ENCODE measurements at regions not wholly inside any gene's neighbourhood (a gene's known extent, or its start where the extent isn't known, plus 50 kb on each side); places are given as distances from the start of the nearest gene placed in this dataset.
A peak's percentile ranks its signal among the peaks of the same experiment; 100 is the strongest.

GRCh38 chr3:46087871-46088270 lies 60.6 kb upstream of the XCR1 start:
- Histone ChIP-seq H3K4me3 (no peak overlapping the region), H3K27me3 (no peaks in the 10 kb centered on the region), H3K27ac (no peak overlapping the region), H3K4me1 (no peaks in the 10 kb centered on the region), H3K9me3 (no peaks in the 10 kb centered on the region), H3K36me3 (no peaks in the 10 kb centered on the region)
- no peak for DNase-seq
- intact Hi-C loops (cut with DNase I; ENCODE audit: low total_unique reads), result no loop called here
- TF ChIP-seq POLR2A (IDR thresholded peaks at IDR 0.05), result no peak
- peak in 1 of 4 experiments; percentile 23 for TF ChIP-seq CTCF (IDR thresholded peaks at IDR 0.05)

GRCh38 chr3:46086986-46087385 lies 59.7 kb upstream of the XCR1 start:
- Histone ChIP-seq H3K4me3 (no peak overlapping the region), H3K9me3 (no peaks in the 10 kb centered on the region), H3K36me3 (no peaks in the 10 kb centered on the region), H3K27ac (no peak overlapping the region), H3K4me1 (no peaks in the 10 kb centered on the region), H3K27me3 (no peaks in the 10 kb centered on the region)
- no peak for DNase-seq
- intact Hi-C loops (cut with DNase I; ENCODE audit: low total_unique reads), result no loop called here
- TF ChIP-seq CTCF (IDR thresholded peaks at IDR 0.05) (no peak), POLR2A (IDR thresholded peaks at IDR 0.05) (no peak)

- no peak for TF ChIP-seq POLR2A (IDR thresholded peaks at IDR 0.05)
- TF ChIP-seq CTCF (IDR thresholded peaks at IDR 0.05), result no peak
- Histone ChIP-seq H3K27me3 (no peaks in the 10 kb centered on the region), H3K9me3 (no peaks in the 10 kb centered on the region), H3K36me3 (no peaks in the 10 kb centered on the region), H3K4me1 (no peaks in the 10 kb centered on the region), H3K4me3 (no peak overlapping the region), H3K27ac (no peak overlapping the region)
- no peak for DNase-seq
- intact Hi-C loops (cut with DNase I; ENCODE audit: low total_unique reads), result no loop called here
These were observed 58.8 kb upstream of the XCR1 start for GRCh38 chr3:46086083-46086437.

- no peaks in the 10 kb centered on the region for H3K36me3 ChIP-seq
- no peak for DNase-seq
- no peak overlapping the region for H3K27ac ChIP-seq
- no peaks in the 10 kb centered on the region for H3K27me3 ChIP-seq
- no peak overlapping the region for H3K4me3 ChIP-seq
- intact Hi-C loops (cut with DNase I; ENCODE audit: low total_unique reads), result no loop called here
- no peaks in the 10 kb centered on the region for H3K4me1 ChIP-seq
- TF ChIP-seq POLR2A (IDR thresholded peaks at IDR 0.05) (no peak), CTCF (IDR thresholded peaks at IDR 0.05) (no peak)
- H3K9me3 ChIP-seq, result no peaks in the 10 kb centered on the region
These were observed 58.3 kb upstream of the XCR1 start for GRCh38 chr3:46085421-46086082.

- H3K4me3 ChIP-seq, result no peak overlapping the region
- no peak for DNase-seq
- H3K27me3 ChIP-seq, result no peaks in the 10 kb centered on the region
- no peaks in the 10 kb centered on the region for H3K4me1 ChIP-seq
- TF ChIP-seq POLR2A (IDR thresholded peaks at IDR 0.05) (no peak), CTCF (IDR thresholded peaks at IDR 0.05) (no peak)
- intact Hi-C loops (cut with DNase I; ENCODE audit: low total_unique reads), result loop anchor here (5.0 kb wide), 1 partner anchor 322 kb away; no protein-coding TSS in a partner anchor
- H3K9me3 ChIP-seq, result no peaks in the 10 kb centered on the region
- H3K36me3 ChIP-seq, result no peaks in the 10 kb centered on the region
- no peak overlapping the region for H3K27ac ChIP-seq
These were observed 56.7 kb upstream of the XCR1 start for GRCh38 chr3:46083956-46084355.

All from uterus (tissue), 3 donors.